Thyroid gland (tissue), 4 donors: ENCODE measurements at regions not wholly inside any gene's neighbourhood (a gene's known extent, or its start where the extent isn't known, plus 50 kb on each side); places are given as distances from the start of the nearest gene placed in this dataset.

Source experiments
- CTCF ChIP-seq, 6 experiments: fragments of 200-600 bp in 3 of 6; fragments of 450-650 bp in 3 of 6; sonication (generic) in 3 of 6; IDR thresholded peaks; one replicate each; pipeline ENCODE4 v1.5.1; 2016 to 2019; ENCODE audit warnings: antibody characterized with exemption in 6 of 6, mild to moderate bottlenecking in 2 of 6, inconsistent platforms in 1 of 6, moderate library complexity in 1 of 6
- POLR2A ChIP-seq, 2 donors: fragments of 450-650 bp; IDR thresholded peaks; one replicate each; pipeline ENCODE4 v1.6.1; 2017; ENCODE audit warnings: antibody characterized with exemption in 2 of 2, mild to moderate bottlenecking in 2 of 2, moderate library complexity in 1 of 2

GRCh38 chr16:35234679-35235078 lies 1775.3 kb downstream of the TP53TG3F start:
- no peak for TF ChIP-seq CTCF (IDR thresholded peaks at IDR 0.05)
- TF ChIP-seq POLR2A (IDR thresholded peaks at IDR 0.05), result no peak
